Fibroblast of skin of right biceps (primary cell): ENCODE measurements at regions not wholly inside any gene's neighbourhood (a gene's known extent, or its start where the extent isn't known, plus 50 kb on each side); places are given as distances from the start of the nearest gene placed in this dataset.

Experiments
- DNase-seq: peaks from one replicate; pipeline ENCODE4 v3.0.0-alpha.2; 2013

- DNase-seq: no peak
These were observed 155.9 kb downstream of the ERCC6L2 start for GRCh38 chr9:96031366-96031824.

DNA sequence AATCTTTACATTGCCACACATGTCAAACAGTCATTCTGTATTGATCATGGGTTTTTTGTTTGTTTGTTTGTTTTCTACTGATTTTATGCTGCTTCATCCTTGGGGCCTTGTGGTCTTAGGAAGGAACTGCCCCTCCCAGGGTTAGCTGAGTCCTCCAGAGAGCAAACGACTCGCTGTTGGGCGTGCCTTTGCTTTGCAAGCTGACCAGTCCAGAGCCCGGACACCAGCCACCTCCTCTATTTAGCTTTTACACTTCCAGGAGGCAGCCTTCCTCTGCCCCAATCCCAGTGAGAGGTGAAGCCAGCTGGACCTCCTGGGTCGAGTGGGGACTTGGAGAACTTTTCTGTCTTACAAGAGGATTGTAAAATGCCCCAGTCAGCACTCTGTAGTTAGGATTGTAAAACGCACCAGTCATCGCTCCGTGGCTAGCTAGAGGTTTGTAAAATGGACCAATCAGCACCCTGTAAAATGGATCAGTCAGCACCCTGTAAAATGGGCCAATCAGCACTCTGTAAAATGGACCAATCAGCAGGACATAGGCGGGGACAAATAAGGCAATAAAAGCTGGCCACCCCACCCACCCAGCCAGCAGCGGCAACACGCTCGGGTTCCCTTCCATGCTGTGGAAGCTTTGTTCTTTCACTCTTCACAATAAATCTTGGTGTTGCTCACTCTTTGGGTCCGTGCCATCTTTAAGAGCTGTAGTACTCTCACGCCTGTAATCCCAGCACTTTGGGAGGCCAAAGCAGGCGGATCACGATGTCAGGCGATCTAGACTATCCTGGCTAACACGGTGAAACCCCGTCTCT, 154.4 kb downstream of the ERCC6L2 start:
- DNase-seq: no peak

DNA sequence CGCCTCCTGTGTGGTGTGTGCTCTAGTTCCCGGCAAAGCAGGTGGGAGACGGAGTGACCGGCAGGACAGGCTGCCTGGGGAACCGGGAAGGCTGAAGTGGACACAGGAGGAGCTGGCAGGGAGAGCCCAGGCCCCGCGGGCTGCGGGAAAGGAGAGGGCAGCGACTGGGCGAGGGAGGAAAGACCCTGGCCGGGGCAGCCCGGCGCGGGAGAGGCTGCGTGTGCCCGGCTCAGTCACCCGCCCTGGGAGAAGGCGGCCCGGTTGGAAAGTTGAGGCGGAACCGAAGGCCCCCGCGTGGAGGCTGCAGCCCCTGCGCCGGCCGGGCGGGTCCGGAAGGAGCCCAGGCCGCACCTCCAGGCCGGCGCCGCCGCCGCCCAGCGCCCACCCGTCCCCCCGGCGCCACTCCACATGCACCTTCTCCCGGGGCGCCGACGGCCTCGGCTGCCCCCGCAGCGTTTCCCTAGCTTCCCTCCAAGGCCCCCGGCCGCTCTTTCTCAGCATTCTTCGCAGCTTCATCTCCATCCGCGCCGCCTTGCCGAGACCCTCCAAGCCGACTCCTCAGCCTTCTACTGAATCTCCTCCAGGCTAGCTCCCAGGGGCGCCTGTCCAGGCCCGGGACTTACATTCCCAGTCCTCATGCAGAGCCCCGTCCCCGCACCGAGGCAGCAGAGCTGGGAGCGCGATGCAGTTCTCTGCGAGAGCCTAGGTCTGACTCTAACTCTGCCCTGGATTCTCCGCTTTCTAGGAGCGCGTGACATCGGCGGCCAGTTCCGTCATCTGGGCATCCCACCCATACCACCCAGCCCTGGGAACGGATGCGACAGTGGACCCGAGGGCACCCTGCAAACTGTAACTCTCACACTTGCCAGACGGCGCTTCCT, 152.0 kb downstream of the ERCC6L2 start:
- no peak for DNase-seq

GRCh38 chr9:96026655-96027213, 151.2 kb downstream of the ERCC6L2 start:
- no peak for DNase-seq

DNA sequence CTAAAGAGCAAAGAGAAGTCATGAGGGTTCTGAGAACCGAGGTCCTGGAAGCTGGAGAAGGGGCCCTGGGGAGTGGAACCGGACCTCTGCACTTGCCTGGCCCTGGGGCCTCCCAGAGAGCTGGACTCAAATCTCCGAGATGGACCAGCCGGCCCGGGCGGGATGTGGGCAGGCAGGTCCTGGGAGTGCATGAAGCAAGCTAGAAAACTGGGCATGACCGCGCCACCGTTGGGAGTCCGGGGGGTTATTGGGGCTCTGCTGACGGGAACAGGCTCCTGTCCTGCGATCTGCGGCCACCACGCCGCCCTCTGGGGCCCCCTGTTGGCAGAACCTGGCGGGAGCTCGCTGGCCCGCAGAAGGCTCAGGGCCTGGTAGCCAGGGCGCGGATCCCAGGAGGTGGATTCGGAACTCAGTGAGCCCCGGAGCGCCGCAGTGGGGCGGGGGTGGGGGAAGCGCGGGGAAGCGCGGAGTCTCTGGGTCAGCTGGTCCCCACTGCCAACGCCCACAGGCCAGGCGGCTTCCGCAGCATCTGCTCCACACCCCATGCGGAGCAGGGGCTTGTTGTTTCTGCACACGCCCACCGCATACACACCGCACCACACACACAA, 150.6 kb downstream of the ERCC6L2 start:
- no peak for DNase-seq

DNA sequence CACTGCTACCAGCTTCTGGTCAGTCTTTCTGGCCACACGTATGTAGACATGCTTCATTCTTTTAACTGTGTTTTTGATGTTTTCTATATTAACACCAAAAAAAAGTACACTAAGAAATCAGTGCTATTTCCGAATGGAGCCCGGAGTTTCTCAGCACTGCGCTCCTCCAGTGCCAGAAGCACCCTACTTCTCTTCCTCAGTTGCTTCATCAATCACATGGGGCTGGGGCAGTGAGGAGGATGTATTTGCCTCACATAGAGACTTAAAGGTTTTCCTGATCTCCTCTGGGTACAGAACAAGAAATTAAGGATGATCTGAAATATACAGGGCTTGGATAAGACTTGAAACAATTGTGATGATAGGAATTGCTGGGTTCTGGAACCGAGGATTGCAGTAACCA, 148.0 kb downstream of the ERCC6L2 start:
- DNase-seq: no peak

GRCh38 chr9:96022445-96023051, 147.1 kb downstream of the ERCC6L2 start:
- no peak for DNase-seq

GRCh38 chr9:96021551-96022444, 146.3 kb downstream of the ERCC6L2 start:
- DNase-seq: no peak

- DNase-seq: peak; percentile 9
These were observed 145.5 kb downstream of the ERCC6L2 start for GRCh38 chr9:96020792-96021550.

DNA sequence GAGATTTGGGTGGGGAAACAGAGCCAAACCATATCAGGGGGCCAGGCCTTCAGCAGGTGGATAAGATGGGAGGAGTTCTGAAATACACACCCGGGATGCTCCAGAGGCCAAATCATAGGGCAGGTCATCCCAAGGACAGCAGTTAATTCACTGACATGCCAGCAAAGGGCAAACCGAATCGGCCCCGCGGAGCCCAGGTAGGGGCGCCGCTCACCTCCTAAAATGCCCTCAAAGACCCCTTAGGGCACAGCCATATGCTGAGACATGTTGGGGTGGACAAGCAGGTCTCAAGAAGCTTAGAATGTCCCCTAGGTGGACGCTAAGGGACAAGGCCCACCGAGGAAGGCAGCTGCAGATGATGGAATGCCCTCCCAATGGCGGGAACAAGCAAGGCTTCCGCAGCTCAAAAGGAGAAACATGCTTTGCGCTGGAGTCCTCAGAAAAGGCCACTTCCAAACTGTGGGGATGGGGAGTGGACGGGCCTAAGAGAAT, 144.9 kb downstream of the ERCC6L2 start:
- no peak for DNase-seq
